GM12875 (cell line): ENCODE measurements at regions not wholly inside any gene's neighbourhood (a gene's known extent, or its start where the extent isn't known, plus 50 kb on each side); places are given as distances from the start of the nearest gene placed in this dataset.

ENCODE experiments used
- H3K4me3 ChIP-seq: one replicate; pipeline ENCODE4 v1.5.1; 2011; ENCODE audit warnings: low read depth, low read length, control low read depth
- TF ChIP-seq, protein P1 (sequence below): IDR thresholded peaks from 2 replicates; pipeline ENCODE4 v1.5.1; 2011; ENCODE audit warnings: low read depth, mild to moderate bottlenecking, control low read depth, inconsistent platforms, low read length, moderate library complexity, borderline replicate concordance; ENCODE audit not compliant: insufficient read depth

DNA sequence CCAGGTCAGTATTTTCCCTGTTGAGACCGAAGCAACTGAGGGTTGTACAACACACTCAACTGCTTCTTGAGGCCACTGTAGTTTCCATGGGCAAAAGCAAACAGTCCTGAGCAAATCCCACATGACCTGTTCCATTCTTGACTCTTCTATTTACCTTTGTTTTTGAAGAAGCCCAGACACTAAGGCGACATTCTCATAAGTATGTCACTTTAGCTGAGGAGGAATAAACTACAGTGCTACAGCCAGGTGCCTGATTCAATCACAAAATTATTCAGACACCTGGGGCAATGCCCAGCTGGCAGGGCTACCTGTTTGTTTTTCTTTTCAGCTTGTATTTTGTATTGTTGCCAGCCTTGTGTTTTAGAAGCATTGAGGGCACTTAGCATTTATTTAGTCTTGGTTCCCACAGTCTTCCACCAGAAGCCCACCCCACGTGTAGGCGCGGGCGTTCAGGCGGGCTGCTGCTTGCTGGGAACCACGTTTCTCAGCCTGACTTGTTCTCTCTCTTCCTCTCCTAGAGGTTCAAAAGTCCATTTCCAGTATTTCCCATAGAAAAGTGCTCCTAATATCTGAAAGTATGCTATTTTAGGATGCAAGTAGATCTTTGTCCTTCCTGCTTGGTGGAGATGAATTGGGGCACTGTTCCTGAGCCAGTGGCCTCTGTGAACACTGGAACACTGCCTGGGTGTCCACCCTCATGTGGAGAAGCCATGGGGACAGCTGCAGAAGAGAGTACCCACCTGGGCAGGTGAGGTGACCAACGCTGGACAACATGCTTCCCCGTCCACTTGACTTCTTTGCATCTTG is 99.0 kb upstream of the COPS8 start:
- no peak overlapping the region for H3K4me3 ChIP-seq
- TF ChIP-seq, protein P1, sequence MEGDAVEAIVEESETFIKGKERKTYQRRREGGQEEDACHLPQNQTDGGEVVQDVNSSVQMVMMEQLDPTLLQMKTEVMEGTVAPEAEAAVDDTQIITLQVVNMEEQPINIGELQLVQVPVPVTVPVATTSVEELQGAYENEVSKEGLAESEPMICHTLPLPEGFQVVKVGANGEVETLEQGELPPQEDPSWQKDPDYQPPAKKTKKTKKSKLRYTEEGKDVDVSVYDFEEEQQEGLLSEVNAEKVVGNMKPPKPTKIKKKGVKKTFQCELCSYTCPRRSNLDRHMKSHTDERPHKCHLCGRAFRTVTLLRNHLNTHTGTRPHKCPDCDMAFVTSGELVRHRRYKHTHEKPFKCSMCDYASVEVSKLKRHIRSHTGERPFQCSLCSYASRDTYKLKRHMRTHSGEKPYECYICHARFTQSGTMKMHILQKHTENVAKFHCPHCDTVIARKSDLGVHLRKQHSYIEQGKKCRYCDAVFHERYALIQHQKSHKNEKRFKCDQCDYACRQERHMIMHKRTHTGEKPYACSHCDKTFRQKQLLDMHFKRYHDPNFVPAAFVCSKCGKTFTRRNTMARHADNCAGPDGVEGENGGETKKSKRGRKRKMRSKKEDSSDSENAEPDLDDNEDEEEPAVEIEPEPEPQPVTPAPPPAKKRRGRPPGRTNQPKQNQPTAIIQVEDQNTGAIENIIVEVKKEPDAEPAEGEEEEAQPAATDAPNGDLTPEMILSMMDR: no peak

DNA sequence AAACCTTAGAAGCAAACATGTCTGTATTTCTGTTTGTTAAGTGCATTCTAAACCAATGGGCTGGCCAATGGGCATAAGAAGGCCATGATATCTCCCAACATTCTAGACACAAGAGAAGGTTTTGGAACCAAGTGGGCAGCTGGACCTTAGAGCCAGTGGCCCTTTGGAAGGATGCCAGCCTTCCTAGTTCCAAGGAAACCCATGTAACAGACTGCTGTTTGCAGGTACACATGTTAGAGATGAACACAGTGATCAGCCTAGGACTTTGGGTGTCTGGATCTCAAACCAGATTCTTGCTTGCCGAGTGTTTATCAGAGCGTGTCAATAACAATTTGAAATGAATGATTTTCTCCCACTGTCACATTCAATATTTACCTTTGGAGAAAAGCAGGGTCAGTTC is 97.5 kb upstream of the COPS8 start:
- H3K4me3 ChIP-seq: no peak overlapping the region
- TF ChIP-seq, protein P1: no peak

DNA sequence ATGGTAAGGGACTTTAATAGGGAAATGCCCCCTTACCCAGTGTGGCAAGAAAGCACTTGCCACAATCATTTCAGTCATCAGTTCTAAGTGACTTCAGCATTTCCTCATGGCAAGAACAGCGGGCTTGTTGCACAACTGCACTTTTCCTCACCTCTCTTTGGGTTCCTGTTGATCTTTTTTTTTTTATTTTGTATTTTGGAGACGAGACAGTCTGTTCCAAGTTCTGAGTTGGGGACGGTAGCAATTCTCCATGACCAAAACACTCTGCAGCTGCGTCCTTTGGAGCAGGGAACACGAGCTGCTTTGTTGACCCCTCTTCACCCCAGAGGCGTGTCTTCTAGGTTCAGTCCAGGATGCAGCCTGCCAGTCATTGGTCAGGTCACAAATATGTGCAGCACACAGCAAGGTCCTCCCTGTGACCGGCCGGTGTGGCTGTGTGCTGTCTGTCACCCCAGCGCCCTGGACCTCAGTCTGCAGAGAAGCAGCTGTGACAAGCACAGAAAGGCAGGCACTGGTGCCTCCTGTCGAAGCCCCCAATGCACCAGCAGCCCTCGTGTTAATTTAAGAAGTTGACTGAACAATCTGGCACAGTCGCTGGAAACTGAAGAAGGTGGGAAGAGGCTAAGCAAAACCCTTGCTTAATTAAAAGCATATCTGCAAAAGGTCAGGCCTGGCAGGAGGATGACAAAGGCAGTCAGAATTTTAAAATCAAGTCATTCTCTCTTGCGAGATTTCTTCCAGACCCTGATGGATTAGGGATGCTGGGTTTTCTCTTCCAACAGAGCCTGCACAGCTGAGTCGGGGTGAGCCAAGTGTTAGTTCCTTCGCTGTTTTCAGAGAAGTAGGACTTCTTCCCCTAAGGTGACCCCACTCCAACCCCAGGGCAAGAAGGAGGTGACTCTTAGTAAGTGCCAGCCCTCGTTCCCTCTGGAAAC is 96.7 kb upstream of the COPS8 start:
- H3K4me3 ChIP-seq: no peak overlapping the region
- TF ChIP-seq, protein P1: no peak

DNA sequence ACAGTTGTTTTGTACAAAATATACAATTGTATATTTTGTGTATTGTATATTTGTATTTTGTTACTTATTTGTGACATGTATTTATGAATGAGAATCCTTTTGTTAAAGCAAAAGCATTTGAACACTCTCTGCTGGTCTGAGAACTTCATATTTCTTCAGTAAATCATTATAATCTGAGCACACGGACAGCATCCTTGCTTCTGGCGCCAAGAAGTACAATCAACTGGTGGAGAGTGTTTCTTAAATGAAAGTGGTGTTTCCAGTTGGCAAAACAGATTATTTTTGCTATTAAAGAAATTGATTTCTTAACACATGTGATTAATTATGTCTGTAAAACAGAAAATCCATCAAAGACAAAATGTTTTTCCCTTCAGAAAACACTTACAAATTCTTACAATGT is 95.1 kb upstream of the COPS8 start:
- H3K4me3 ChIP-seq: no peak overlapping the region

DNA sequence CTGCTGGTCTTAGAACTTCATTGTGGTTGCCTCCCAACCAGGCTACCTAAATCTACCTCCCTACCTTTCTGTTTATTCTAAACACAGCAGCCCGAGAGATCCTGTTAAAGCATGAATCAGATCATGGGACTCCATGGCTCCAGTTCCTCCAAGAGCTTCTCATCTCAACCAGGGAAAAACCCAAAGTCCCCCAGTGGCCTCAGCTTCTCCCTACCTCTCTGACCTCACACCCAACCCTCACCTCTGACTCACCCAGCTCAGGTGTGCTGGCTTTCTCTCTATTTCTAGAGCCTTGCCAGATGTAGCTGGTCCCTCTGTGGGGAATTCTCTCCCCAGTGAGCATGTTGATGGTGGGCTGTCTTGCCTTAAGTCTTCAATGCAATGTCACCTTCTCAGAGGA is 93.8 kb upstream of the COPS8 start:
- H3K4me3 ChIP-seq: no peak overlapping the region
- TF ChIP-seq, protein P1: no peak

More for the DNA sequence above, 95.1 kb upstream of the COPS8 start:
- TF ChIP-seq, protein P1: no peak

DNA sequence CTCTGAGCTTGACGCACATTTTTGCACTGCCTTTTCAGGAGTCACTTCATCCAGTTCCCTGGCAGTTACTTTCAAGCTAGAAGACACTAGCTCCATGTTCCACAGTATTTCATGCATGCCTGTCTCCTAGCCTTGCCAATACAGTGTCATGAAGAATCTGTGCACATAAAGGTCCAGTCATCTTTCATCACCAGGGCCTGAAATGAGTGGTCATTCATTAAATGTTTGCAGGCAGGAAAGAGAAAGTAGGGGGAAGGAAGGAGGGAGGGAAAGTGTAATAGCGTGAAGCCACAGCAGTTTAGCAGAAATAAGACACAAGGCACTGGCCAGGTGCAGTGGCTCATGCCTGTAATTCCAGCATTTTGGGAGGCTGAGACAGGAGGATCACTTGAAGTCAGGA is 92.4 kb upstream of the COPS8 start:
- no peak overlapping the region for H3K4me3 ChIP-seq
- TF ChIP-seq, protein P1: no peak
